ENCODE measurements at regions not wholly inside any gene's neighbourhood (a gene's known extent, or its start where the extent isn't known, plus 50 kb on each side); places are given as distances from the start of the nearest gene placed in this dataset.

DNA sequence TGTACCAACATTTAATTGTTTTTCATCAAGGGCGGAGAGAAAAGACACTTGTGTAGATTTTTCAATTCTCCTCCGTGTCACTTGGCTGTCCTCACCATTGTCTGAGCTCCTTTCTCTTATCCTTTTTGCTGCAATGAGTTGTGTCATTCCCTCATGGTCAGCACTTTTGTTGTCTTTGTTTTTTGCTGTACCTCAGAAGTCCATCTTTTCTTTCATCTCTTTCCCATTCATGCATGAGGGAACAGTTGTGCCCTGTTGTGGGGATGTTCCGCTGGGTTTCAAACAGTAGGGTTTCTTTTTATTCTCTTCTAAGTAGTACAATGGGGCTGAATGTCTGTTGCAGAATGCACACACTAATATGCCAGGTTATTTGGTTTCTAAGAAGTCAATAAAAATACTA lies 222.6 kb downstream of the TM9SF2 start:
- no peak for DNase-seq
- H3K27ac ChIP-seq (ENCODE audit: insufficient read depth in 1 of 2, low read depth in 1 of 2, low read length in 2 of 2, poor library complexity in 1 of 2, severe bottlenecking in 2 of 2), result no peak overlapping the region
- WGBS (ENCODE audit: insufficient coverage), result 90% methylated on average over 2 of the region's 3 CpGs
- no peak overlapping the region for H3K4me3 ChIP-seq (ENCODE audit: control insufficient read depth in 1 of 7, extremely low read depth in 1 of 7, insufficient read depth in 4 of 7, low read depth in 2 of 7, low read length in 6 of 7)
- ChIA-PET POLR2A (no interaction called here), CTCF (no interaction called here)
- no peaks in the 10 kb centered on the region for H3K36me3 ChIP-seq (ENCODE audit: control insufficient read depth in 4 of 4, insufficient read depth in 4 of 4, low read length in 3 of 4)
- peaks cover 0 to 13% (median 5%) of the 10 kb centered on the region in 4 experiments for H3K4me1 ChIP-seq (ENCODE audit: control extremely low read depth in 1 of 4, control insufficient read depth in 4 of 4, insufficient read depth in 4 of 4, low read length in 3 of 4)
- no peaks in the 10 kb centered on the region for H3K9me3 ChIP-seq (ENCODE audit: control extremely low read depth in 1 of 5, control insufficient read depth in 4 of 5, insufficient read depth in 2 of 5, low read depth in 1 of 5, low read length in 4 of 5)
- H3K27me3 ChIP-seq (replicated peaks in 2 of 5; ENCODE audit: control insufficient read depth in 4 of 5, insufficient read depth in 5 of 5, low read length in 4 of 5), result no peaks in the 10 kb centered on the region

DNA sequence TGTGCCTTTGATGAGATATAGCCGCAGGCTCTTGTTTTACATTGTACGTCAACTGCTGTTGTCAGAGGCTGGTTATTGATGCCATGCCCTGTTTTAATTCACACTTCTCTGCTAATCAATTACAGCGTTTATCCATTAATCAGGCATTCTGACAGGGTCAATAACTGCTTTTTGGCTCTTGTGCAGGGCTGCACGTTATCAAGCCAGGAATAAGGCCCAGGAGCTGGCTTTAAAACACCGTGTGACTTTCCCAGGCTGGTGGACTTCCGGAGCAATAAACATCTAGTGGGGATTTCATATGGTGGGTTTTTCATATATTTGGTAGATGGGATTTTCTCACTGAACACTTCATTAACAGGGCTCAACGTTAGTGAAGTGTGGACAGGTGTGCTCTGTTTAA lies 221.7 kb downstream of the TM9SF2 start:
- DNase-seq, result no peak
- ChIA-PET POLR2A (interaction anchor here (0.6 kb wide), 1 partner anchor 11 kb away, joined by 3 read pairs; no protein-coding TSS in a partner anchor), CTCF (no interaction called here)
- H3K9me3 ChIP-seq (ENCODE audit: control extremely low read depth in 1 of 5, control insufficient read depth in 4 of 5, insufficient read depth in 2 of 5, low read depth in 1 of 5, low read length in 4 of 5), result no peaks in the 10 kb centered on the region
- WGBS (ENCODE audit: insufficient coverage), result 100% methylated on average over 6 of the region's 7 CpGs
- no peak overlapping the region for H3K27ac ChIP-seq (ENCODE audit: insufficient read depth in 1 of 2, low read depth in 1 of 2, low read length in 2 of 2, poor library complexity in 1 of 2, severe bottlenecking in 2 of 2)
- H3K4me3 ChIP-seq (ENCODE audit: control insufficient read depth in 1 of 7, extremely low read depth in 1 of 7, insufficient read depth in 4 of 7, low read depth in 2 of 7, low read length in 6 of 7), result no peak overlapping the region
- H3K27me3 ChIP-seq (replicated peaks in 2 of 5; ENCODE audit: control insufficient read depth in 4 of 5, insufficient read depth in 5 of 5, low read length in 4 of 5), result no peaks in the 10 kb centered on the region
- H3K36me3 ChIP-seq (ENCODE audit: control insufficient read depth in 4 of 4, insufficient read depth in 4 of 4, low read length in 3 of 4), result no peaks in the 10 kb centered on the region
- H3K4me1 ChIP-seq (ENCODE audit: control extremely low read depth in 1 of 4, control insufficient read depth in 4 of 4, insufficient read depth in 4 of 4, low read length in 3 of 4), result peaks cover 0 to 13% (median 5%) of the 10 kb centered on the region in 4 experiments

DNA sequence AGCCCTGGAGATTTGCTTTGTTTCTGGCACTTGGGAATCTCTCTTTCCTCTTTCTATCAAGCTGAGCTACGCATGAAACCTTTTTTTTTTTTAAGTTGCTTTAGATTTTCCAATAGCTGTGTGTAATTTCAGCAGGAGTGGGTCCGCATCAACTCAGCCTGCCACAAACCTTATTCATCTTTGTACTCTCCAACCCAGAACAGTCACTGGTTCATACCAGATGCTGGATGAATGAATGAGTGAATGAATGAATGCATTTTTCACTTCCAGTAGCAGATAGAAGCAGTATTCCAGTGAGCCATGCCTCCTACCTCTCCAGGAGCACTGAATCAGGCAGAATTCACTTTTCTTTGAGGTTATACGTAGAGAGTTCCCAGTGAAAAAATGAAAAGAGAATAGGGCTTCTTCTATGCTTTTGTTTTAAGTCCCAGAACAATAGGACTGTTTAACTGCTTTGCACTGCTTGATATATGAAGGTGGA lies 221.1 kb downstream of the TM9SF2 start:
- no peaks in the 10 kb centered on the region for H3K9me3 ChIP-seq (ENCODE audit: control extremely low read depth in 1 of 5, control insufficient read depth in 4 of 5, insufficient read depth in 2 of 5, low read depth in 1 of 5, low read length in 4 of 5)
- no peaks in the 10 kb centered on the region for H3K27me3 ChIP-seq (replicated peaks in 2 of 5; ENCODE audit: control insufficient read depth in 4 of 5, insufficient read depth in 5 of 5, low read length in 4 of 5)
- ChIA-PET CTCF (no interaction called here), POLR2A (interaction anchor here (0.6 kb wide), 1 partner anchor 10 kb away, joined by 3 read pairs; no protein-coding TSS in a partner anchor)
- H3K36me3 ChIP-seq (ENCODE audit: control insufficient read depth in 4 of 4, insufficient read depth in 4 of 4, low read length in 3 of 4), result no peaks in the 10 kb centered on the region
- H3K27ac ChIP-seq (ENCODE audit: insufficient read depth in 1 of 2, low read depth in 1 of 2, low read length in 2 of 2, poor library complexity in 1 of 2, severe bottlenecking in 2 of 2), result no peak overlapping the region
- H3K4me1 ChIP-seq (ENCODE audit: control extremely low read depth in 1 of 4, control insufficient read depth in 4 of 4, insufficient read depth in 4 of 4, low read length in 3 of 4), result peaks cover 0 to 13% (median 5%) of the 10 kb centered on the region in 4 experiments
- DNase-seq, result no peak
- 100% methylated on average over 1 of the region's 3 CpGs for WGBS (ENCODE audit: insufficient coverage)
- H3K4me3 ChIP-seq (ENCODE audit: control insufficient read depth in 1 of 7, extremely low read depth in 1 of 7, insufficient read depth in 4 of 7, low read depth in 2 of 7, low read length in 6 of 7), result no peak overlapping the region

DNA sequence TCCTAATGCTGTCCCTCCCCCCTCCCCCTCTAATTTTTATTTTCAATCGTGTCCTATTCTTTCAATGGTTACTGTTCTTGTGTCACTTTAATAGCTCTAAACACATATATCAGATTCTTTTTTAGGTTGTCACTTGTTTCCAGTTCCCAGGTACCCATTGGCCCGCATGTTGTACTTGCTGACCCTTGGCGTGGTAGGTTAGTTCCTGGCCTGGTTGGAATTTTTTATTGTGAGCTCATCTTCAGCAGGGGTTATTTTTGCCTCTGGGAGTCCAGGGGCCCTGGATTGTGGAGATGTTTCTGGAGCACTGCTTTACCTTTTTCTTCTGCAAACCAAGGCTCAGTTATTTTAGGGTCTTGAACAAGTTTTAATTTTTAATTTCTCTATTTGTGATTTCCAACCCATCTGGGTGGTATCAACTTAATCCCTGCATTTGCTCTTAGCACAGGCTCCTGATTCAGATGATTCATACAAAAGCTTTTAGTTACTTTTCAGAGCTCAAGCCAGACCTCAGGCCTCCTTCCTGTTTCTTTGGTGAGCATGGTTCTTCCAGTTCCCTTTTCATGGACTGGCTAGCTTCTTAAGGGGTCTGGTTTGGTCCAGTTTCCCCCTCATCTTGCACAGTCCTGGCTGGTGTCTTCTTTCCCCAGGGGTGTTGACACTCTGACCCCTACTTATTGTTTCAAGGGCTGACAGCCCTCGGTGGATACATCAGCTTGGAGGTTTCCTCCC lies 220.5 kb downstream of the TM9SF2 start:
- no peaks in the 10 kb centered on the region for H3K27me3 ChIP-seq (replicated peaks in 2 of 5; ENCODE audit: control insufficient read depth in 4 of 5, insufficient read depth in 5 of 5, low read length in 4 of 5)
- no peak overlapping the region for H3K27ac ChIP-seq (ENCODE audit: insufficient read depth in 1 of 2, low read depth in 1 of 2, low read length in 2 of 2, poor library complexity in 1 of 2, severe bottlenecking in 2 of 2)
- DNase-seq, result peak in 2 of 3 donors; percentile 62 to 67
- ChIA-PET CTCF (no interaction called here), POLR2A (no interaction called here)
- no peak overlapping the region for H3K4me3 ChIP-seq (ENCODE audit: control insufficient read depth in 1 of 7, extremely low read depth in 1 of 7, insufficient read depth in 4 of 7, low read depth in 2 of 7, low read length in 6 of 7)
- peaks cover 0 to 13% (median 5%) of the 10 kb centered on the region in 4 experiments for H3K4me1 ChIP-seq (ENCODE audit: control extremely low read depth in 1 of 4, control insufficient read depth in 4 of 4, insufficient read depth in 4 of 4, low read length in 3 of 4)
- H3K36me3 ChIP-seq (ENCODE audit: control insufficient read depth in 4 of 4, insufficient read depth in 4 of 4, low read length in 3 of 4), result no peaks in the 10 kb centered on the region
- 100% methylated on average over 2 of the region's 4 CpGs for whole genome bisulfite sequencing (ENCODE audit: insufficient coverage)
- no peaks in the 10 kb centered on the region for H3K9me3 ChIP-seq (ENCODE audit: control extremely low read depth in 1 of 5, control insufficient read depth in 4 of 5, insufficient read depth in 2 of 5, low read depth in 1 of 5, low read length in 4 of 5)

DNA sequence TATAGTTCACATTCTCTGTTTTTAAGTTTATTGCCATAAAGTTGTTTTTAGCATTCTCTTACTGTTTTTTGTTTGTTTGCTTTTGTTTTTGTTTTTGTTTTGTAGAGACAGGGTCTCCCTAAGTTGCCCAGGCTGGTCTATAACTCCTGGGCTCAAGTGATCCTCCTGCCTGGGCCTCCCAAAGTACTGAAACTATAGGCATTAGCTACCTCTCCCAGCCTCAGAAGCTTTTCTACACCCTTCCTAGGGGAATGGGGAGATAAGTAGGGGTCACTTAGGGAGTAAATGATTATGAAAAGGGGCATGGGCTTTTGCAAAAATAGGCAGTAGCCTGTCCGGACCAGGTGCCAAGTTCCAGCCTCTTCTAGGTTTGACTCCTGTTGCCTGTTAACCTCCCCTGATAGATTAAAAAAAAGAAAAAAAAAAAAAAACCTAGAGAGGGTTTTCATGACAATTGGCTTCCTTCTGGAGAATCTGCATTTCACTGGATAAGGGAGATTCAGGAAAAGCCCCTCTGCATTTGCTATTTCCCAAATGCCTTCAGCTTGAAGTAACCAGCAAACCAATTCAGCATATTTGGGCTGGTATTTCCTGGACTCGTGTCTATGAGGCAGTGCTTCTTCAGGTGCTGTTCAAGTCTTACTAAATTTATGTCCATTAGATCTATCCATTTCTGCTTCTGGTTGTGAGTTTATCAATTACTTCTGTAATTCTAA lies 216.8 kb downstream of the TM9SF2 start:
- CTCF ChIA-PET, result no interaction called here

DNA sequence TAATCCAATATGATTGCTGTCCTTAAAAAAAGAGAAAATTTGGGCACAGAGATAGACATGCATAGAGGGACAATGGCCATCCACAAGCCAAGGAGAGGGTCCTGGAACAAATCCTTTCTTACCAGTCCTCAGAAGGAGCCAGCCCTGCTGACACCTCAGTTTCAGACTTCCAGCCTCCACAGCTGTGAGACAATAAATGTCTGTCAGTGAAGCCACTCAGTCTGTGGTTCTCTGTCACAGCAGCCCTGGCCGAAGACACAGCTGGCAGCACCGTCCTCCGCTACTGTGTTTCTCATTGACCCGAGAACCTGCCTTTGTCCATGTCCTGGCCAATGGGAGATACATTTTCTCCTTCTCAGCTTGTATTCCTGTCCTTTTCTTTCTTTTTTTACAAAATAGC lies 207.9 kb downstream of the TM9SF2 start:
- H3K4me3 ChIP-seq (ENCODE audit: control insufficient read depth in 1 of 7, extremely low read depth in 1 of 7, insufficient read depth in 4 of 7, low read depth in 2 of 7, low read length in 6 of 7), result no peak overlapping the region
- ChIA-PET POLR2A (interaction anchor here (0.6 kb wide), 1 partner anchor 34 kb away, joined by 3 read pairs; no protein-coding TSS in a partner anchor), CTCF (no interaction called here)
- H3K27ac ChIP-seq (ENCODE audit: insufficient read depth in 1 of 2, low read depth in 1 of 2, low read length in 2 of 2, poor library complexity in 1 of 2, severe bottlenecking in 2 of 2), result no peak overlapping the region
- no peaks in the 10 kb centered on the region for H3K4me1 ChIP-seq (ENCODE audit: control extremely low read depth in 1 of 4, control insufficient read depth in 4 of 4, insufficient read depth in 4 of 4, low read length in 3 of 4)
- no peaks in the 10 kb centered on the region for H3K27me3 ChIP-seq (replicated peaks in 2 of 5; ENCODE audit: control insufficient read depth in 4 of 5, insufficient read depth in 5 of 5, low read length in 4 of 5)
- no peak for DNase-seq
- H3K9me3 ChIP-seq (ENCODE audit: control extremely low read depth in 1 of 5, control insufficient read depth in 4 of 5, insufficient read depth in 2 of 5, low read depth in 1 of 5, low read length in 4 of 5), result no peaks in the 10 kb centered on the region
- WGBS (ENCODE audit: insufficient coverage), result 100% methylated on average over 4 of the region's 4 CpGs
- H3K36me3 ChIP-seq (ENCODE audit: control insufficient read depth in 4 of 4, insufficient read depth in 4 of 4, low read length in 3 of 4), result no peaks in the 10 kb centered on the region

More for the DNA sequence above, 216.8 kb downstream of the TM9SF2 start:
- Histone ChIP-seq H3K27me3 (replicated peaks in 2 of 5; ENCODE audit: control insufficient read depth in 4 of 5, insufficient read depth in 5 of 5, low read length in 4 of 5) (no peaks in the 10 kb centered on the region), H3K4me3 (ENCODE audit: control insufficient read depth in 1 of 7, extremely low read depth in 1 of 7, insufficient read depth in 4 of 7, low read depth in 2 of 7, low read length in 6 of 7) (no peak overlapping the region), H3K27ac (ENCODE audit: insufficient read depth in 1 of 2, low read depth in 1 of 2, low read length in 2 of 2, poor library complexity in 1 of 2, severe bottlenecking in 2 of 2) (no peak overlapping the region), H3K9me3 (ENCODE audit: control extremely low read depth in 1 of 5, control insufficient read depth in 4 of 5, insufficient read depth in 2 of 5, low read depth in 1 of 5, low read length in 4 of 5) (no peaks in the 10 kb centered on the region), H3K4me1 (ENCODE audit: control extremely low read depth in 1 of 4, control insufficient read depth in 4 of 4, insufficient read depth in 4 of 4, low read length in 3 of 4) (peaks cover 0 to 13% (median 5%) of the 10 kb centered on the region in 4 experiments), H3K36me3 (ENCODE audit: control insufficient read depth in 4 of 4, insufficient read depth in 4 of 4, low read length in 3 of 4) (no peaks in the 10 kb centered on the region)
- no peak for DNase-seq
- WGBS (ENCODE audit: insufficient coverage), result 100% methylated on average over 2 of the region's 2 CpGs
- POLR2A ChIA-PET, result interaction anchor here (0.7 kb wide), 1 partner anchor 1089 kb away, joined by 3 read pairs; no protein-coding TSS in a partner anchor

DNA sequence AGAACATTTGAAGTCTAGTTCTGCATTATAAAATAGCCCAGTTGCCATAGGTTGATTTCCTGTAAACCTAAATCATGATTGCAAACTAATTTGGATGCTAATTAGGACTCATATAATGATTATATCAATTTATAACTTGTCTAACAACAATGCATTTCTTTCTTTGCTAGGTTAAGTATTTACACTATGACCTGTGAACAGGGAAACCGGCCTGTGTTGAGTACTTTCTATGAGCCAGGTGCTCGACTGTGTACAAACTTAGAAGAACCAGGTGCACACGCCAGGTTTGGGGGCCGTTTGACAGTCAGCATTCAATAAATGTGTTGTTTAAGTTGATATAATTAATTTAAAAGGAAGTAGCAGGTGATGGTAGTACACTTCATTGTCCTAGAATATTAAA lies 203.1 kb downstream of the TM9SF2 start:
- CTCF ChIA-PET, result no interaction called here
- no peaks in the 10 kb centered on the region for H3K36me3 ChIP-seq (ENCODE audit: control insufficient read depth in 4 of 4, insufficient read depth in 4 of 4, low read length in 3 of 4)
- 92% methylated on average over 4 of the region's 4 CpGs for WGBS (ENCODE audit: insufficient coverage)

More for the DNA sequence above, 203.1 kb downstream of the TM9SF2 start:
- POLR2A ChIA-PET, result no interaction called here
- Histone ChIP-seq H3K9me3 (ENCODE audit: control extremely low read depth in 1 of 5, control insufficient read depth in 4 of 5, insufficient read depth in 2 of 5, low read depth in 1 of 5, low read length in 4 of 5) (no peaks in the 10 kb centered on the region), H3K4me3 (ENCODE audit: control insufficient read depth in 1 of 7, extremely low read depth in 1 of 7, insufficient read depth in 4 of 7, low read depth in 2 of 7, low read length in 6 of 7) (no peak overlapping the region), H3K27ac (ENCODE audit: insufficient read depth in 1 of 2, low read depth in 1 of 2, low read length in 2 of 2, poor library complexity in 1 of 2, severe bottlenecking in 2 of 2) (no peak overlapping the region), H3K27me3 (replicated peaks in 2 of 5; ENCODE audit: control insufficient read depth in 4 of 5, insufficient read depth in 5 of 5, low read length in 4 of 5) (no peaks in the 10 kb centered on the region), H3K4me1 (ENCODE audit: control extremely low read depth in 1 of 4, control insufficient read depth in 4 of 4, insufficient read depth in 4 of 4, low read length in 3 of 4) (no peaks in the 10 kb centered on the region)
- DNase-seq, result no peak

All from common myeloid progenitor, CD34-positive (primary cell).